Vagina (tissue), 2 donors: ENCODE measurements at regions not wholly inside any gene's neighbourhood (a gene's known extent, or its start where the extent isn't known, plus 50 kb on each side); places are given as distances from the start of the nearest gene placed in this dataset.

Experiments used
- POLR2A ChIP-seq, 2 donors: fragments of 450-650 bp; IDR thresholded peaks; one replicate each; pipeline ENCODE4 v1.6.1; 2017; ENCODE audit warnings: antibody characterized with exemption in 2 of 2, mild to moderate bottlenecking in 2 of 2, moderate library complexity in 2 of 2
- POLR2AphosphoS5 ChIP-seq, 2 donors: sonication (generic); formaldehyde crosslinking; IDR thresholded peaks; one replicate each; pipeline ENCODE4 v1.9.0; 2017; ENCODE audit warnings: antibody characterized with exemption in 2 of 2, mild to moderate bottlenecking in 2 of 2, low read depth in 1 of 2; ENCODE audit not compliant: insufficient read depth in 1 of 2
- TF ChIP-seq, protein P1 (sequence below), 3 experiments: fragments of 450-650 bp in 2 of 3; fragments of 200-600 bp in 1 of 3; sonication (generic) in 1 of 3; IDR thresholded peaks; one replicate each; pipeline ENCODE4 v1.5.1; 2017 to 2019; ENCODE audit warnings: antibody characterized with exemption in 3 of 3, mild to moderate bottlenecking in 2 of 3, moderate library complexity in 2 of 3

DNA sequence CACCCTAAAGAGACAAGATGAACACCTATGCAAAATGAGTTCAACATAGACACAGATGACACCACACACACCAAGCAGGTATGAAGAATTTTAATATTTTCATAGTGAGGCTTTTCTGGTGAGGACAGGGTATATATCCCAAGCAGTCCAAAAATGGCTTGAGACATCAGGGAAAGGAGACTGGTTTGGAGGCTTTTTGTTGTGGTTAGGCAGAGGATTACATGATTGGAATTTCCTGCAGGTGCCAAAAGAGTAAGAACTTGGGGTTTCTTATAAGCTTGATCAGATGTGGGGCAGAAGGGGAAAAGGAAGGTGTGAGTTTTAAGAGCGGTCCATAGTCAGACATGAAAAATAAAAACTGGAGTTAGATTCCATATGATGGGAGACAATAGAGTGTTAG is 420.8 kb upstream of the SLITRK1 start:
- no peak for TF ChIP-seq POLR2A (IDR thresholded peaks at IDR 0.05)
- TF ChIP-seq, protein P1, sequence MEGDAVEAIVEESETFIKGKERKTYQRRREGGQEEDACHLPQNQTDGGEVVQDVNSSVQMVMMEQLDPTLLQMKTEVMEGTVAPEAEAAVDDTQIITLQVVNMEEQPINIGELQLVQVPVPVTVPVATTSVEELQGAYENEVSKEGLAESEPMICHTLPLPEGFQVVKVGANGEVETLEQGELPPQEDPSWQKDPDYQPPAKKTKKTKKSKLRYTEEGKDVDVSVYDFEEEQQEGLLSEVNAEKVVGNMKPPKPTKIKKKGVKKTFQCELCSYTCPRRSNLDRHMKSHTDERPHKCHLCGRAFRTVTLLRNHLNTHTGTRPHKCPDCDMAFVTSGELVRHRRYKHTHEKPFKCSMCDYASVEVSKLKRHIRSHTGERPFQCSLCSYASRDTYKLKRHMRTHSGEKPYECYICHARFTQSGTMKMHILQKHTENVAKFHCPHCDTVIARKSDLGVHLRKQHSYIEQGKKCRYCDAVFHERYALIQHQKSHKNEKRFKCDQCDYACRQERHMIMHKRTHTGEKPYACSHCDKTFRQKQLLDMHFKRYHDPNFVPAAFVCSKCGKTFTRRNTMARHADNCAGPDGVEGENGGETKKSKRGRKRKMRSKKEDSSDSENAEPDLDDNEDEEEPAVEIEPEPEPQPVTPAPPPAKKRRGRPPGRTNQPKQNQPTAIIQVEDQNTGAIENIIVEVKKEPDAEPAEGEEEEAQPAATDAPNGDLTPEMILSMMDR (IDR thresholded peaks at IDR 0.05): no peak
- TF ChIP-seq POLR2AphosphoS5 (IDR thresholded peaks at IDR 0.05; ENCODE audit: insufficient read depth in 1 of 2, low read depth in 1 of 2): no peak
